BLaER1 treated with 17β-estradiol and CSF1 and Interleukin-3, amounts not matched to agents 10 nM and 100 nM (cell line): ENCODE measurements at regions not wholly inside any gene's neighbourhood (a gene's known extent, or its start where the extent isn't known, plus 50 kb on each side); places are given as distances from the start of the nearest gene placed in this dataset.
"Not testable (repeated sequence)": the region's sequence is repeated elsewhere in the genome, so short reads cannot be mapped to it uniquely, and the experiment has no call there.

ENCODE experiments used
- H3K27ac ChIP-seq, 11 experiments: shearing (Covaris generic); formaldehyde crosslinking; 2 replicates each; pipeline ENCODE4 v1.8.1; 2022
- H3K27me3 ChIP-seq, 11 experiments: shearing (Covaris generic); formaldehyde crosslinking; 2 replicates each; pipeline ENCODE4 v1.8.1; 2022
- H3K36me3 ChIP-seq, 11 experiments: shearing (Covaris generic); formaldehyde crosslinking; 2 replicates each; pipeline ENCODE4 v1.8.1; 2022
- H3K4me1 ChIP-seq, 10 experiments: shearing (Covaris generic); formaldehyde crosslinking; 2 replicates each; pipeline ENCODE4 v1.8.1; 2022
- H3K4me2 ChIP-seq, 11 experiments: shearing (Covaris generic); formaldehyde crosslinking; 2 replicates each; pipeline ENCODE4 v1.8.1; 2022
- H3K4me3 ChIP-seq, 10 experiments: shearing (Covaris generic); formaldehyde crosslinking; 2 replicates each; pipeline ENCODE4 v1.8.1; 2022
- H3K9ac ChIP-seq, 11 experiments: shearing (Covaris generic); formaldehyde crosslinking; 2 replicates each; pipeline ENCODE4 v1.8.1; 2022
- H3K9me3 ChIP-seq, 11 experiments: shearing (Covaris generic); formaldehyde crosslinking; replicated peaks in 1 of 11; 2 replicates each; pipeline ENCODE4 v1.8.1; 2022
- H4K20me1 ChIP-seq, 11 experiments: shearing (Covaris generic); formaldehyde crosslinking; 2 replicates each; pipeline ENCODE4 v1.8.1; 2022
- Cebpa-rat ChIP-seq, 11 experiments: shearing (Covaris generic); IDR thresholded peaks; 2 replicates each; pipeline ENCODE4 v1.8.1; 2022

DNA sequence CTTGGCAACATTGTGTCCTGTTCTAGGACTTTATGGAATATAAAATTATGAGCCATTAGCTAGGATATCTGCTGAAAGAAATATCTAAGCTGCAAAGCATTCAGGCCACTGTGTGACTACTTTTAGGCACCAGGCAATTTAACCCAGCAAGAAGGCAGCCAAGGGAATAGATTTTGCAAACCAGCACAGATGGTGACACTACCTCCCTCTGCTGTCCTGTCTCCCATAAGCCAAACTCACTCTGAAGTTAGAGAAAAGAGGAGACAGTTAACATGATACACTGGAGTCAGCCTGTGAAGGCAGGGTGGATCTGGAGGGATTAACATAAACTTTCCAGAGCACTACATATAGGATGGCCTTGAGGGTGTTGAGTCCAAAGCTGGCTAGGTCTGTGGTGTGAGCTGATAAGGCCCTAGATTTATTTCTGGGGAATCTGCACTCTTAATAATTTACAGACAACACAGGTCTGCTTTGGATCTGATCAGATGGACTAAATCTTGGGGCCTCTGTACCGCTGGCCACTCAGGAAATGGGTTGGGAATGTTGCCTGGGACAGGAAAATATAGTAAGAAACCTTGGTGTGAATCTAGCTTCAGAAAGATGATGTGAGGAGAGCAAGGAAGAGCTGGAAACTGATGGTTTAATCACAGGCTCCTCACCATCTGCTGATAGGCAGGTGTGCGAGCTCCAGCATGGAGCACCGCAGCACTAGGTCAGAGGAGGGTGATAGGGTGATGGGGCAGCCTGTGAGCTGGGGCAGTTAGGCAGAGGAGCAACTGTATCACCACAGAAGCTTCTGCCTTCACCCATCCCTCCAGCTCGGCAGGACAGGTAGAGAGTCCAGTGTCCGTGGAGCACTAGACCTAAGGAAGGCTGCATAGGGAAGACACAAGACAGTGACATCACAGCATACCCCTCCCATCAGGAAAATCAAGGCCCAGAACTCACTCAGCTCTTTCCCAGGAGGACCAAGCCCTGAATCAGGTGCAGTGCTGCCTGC, 229.9 kb upstream of the PRSS1 start:
- H3K4me1 ChIP-seq = peaks cover 0 to 16% (median 6%) of the 10 kb centered on the region in 10 experiments; a peak in 7 of 20 replicates
- no peak overlapping the region for H3K4me3 ChIP-seq
- no peaks in the 10 kb centered on the region for H3K9me3 ChIP-seq
- TF ChIP-seq Cebpa-rat (IDR thresholded peaks at IDR 0.05) = no peak
- H4K20me1 ChIP-seq = no peaks in the 10 kb centered on the region
- no peak overlapping the region for H3K27ac ChIP-seq
- no peaks in the 10 kb centered on the region for H3K36me3 ChIP-seq
- H3K27me3 ChIP-seq = no peaks in the 10 kb centered on the region
- no peak overlapping the region for H3K4me2 ChIP-seq
- no peak overlapping the region for H3K9ac ChIP-seq

DNA sequence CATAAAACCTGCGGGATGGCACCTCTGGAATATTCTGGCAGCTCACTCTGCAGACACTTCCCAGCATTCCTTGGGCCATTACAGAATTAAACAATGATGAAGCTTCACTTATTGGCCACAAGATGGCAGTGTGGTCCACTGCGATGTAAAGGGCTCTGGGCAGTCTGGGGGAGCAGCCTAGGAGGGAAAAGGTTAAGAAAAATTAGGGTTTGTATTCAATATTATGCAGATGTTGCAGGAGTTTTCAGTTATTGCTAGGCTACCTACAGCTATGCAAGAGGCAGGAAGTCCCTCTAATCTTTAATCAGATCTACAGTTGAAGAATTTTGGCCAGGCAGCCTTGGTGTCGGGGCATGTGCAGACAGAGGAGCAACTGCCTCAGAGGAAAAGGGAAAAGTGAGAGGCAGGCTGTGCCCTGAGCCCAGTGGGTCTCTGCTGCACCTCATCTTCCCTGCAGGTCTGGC, 233.2 kb upstream of the PRSS1 start:
- Histone ChIP-seq H3K9ac (no peak overlapping the region), H3K4me1 (peaks cover 0 to 10% (median 5%) of the 10 kb centered on the region in 10 experiments; a peak in 7 of 20 replicates), H3K27ac (no peak overlapping the region), H3K27me3 (no peaks in the 10 kb centered on the region), H3K4me3 (no peak overlapping the region), H3K4me2 (no peak overlapping the region), H4K20me1 (no peaks in the 10 kb centered on the region), H3K9me3 (no peaks in the 10 kb centered on the region), H3K36me3 (no peaks in the 10 kb centered on the region)
- TF ChIP-seq Cebpa-rat (IDR thresholded peaks at IDR 0.05) = no peak

DNA sequence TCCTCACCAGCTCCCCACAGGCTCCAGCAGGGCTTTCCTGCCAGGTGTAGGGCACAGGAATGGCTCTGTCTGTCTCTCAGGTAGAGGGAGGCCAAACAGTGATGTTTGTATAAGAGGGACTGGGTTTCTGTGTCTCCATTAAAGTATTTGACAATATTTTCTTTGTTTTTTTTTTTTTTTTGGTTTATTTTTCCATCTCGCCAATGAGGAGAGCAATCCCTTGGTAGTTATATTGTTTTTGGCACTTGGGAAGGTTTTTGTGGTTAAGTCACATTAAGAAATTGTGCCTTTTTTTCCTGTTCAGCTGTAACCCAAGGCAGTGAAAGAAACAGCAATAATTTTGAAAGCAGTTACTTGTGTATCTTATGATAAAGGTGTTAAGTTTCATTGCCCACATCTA, 234.6 kb upstream of the PRSS1 start:
- H3K27ac ChIP-seq, H3K27me3 ChIP-seq, H4K20me1 ChIP-seq, H3K9me3 ChIP-seq, H3K36me3 ChIP-seq, H3K9ac ChIP-seq, H3K4me3 ChIP-seq: not testable (repeated sequence)
- H3K4me1 ChIP-seq = peaks cover 0 to 10% (median 5%) of the 10 kb centered on the region in 10 experiments; a peak in 7 of 20 replicates
- H3K4me2 ChIP-seq = peak overlapping the region in 4 of 11 experiments; percentile 2 to 32 (median 14); a peak in 5 of 22 replicates

DNA sequence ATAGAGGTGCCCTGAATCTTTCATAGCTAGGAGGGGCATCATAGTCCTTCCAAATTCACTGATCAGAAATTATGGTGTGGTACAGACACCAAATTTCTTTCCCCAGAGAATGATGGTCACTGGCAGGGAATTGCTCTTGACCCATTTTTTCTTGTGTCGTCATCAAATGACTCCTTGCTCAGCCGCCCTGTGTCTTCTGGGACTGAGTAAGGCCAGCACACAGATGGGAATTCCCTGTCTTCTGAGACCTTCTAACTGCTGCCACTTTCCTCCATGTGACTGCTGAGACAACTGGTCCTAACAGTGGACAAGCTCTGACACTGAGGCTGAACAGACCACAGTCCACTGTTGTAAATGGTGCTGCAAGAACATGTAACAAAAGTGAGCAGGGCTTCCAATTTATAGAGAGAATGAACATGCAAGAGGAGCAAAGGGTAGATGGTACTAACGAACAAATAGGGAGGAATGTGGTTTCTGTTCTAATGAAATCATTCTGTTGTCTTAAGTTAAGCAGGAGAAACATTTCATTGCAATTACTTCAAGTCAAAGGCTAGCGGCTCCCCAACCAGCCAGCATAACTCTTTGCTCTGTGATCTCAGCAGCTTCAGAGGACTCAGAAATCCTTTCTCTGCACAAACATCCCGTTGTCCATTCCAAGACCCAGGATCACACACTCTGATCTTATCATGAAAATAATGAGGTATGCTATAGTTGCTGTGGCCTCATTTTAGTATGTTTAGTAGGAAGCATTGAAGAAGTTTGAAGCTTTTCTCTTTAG, 235.9 kb upstream of the PRSS1 start:
- Histone ChIP-seq H3K27ac (no peak overlapping the region), H3K36me3 (no peaks in the 10 kb centered on the region), H3K9me3 (no peaks in the 10 kb centered on the region), H3K4me1 (peaks cover 0 to 12% (median 5%) of the 10 kb centered on the region in 10 experiments; a peak in 8 of 20 replicates), H3K4me2 (no peak overlapping the region), H3K27me3 (no peaks in the 10 kb centered on the region), H3K9ac (no peak overlapping the region), H4K20me1 (no peaks in the 10 kb centered on the region), H3K4me3 (no peak overlapping the region)
- no peak for TF ChIP-seq Cebpa-rat (IDR thresholded peaks at IDR 0.05)

DNA sequence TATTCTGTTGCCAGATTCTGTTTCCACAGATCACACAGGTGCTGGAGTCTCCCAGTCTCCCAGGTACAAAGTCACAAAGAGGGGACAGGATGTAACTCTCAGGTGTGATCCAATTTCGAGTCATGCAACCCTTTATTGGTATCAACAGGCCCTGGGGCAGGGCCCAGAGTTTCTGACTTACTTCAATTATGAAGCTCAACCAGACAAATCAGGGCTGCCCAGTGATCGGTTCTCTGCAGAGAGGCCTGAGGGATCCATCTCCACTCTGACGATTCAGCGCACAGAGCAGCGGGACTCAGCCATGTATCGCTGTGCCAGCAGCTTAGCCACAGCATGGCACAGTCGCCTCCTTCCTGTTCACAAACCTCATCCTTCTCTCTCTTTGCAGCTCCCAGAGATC, 237.5 kb upstream of the PRSS1 start:
- H3K9me3 ChIP-seq = no peaks in the 10 kb centered on the region
- no peaks in the 10 kb centered on the region for H3K36me3 ChIP-seq
- no peak overlapping the region for H3K4me2 ChIP-seq
- no peak for TF ChIP-seq Cebpa-rat (IDR thresholded peaks at IDR 0.05)
- H3K9ac ChIP-seq = no peak overlapping the region
- H3K27ac ChIP-seq = no peak overlapping the region
- no peaks in the 10 kb centered on the region for H4K20me1 ChIP-seq
- no peak overlapping the region for H3K4me3 ChIP-seq
- H3K4me1 ChIP-seq = peaks cover 0 to 28% (median 19%) of the 10 kb centered on the region in 10 experiments; a peak in 14 of 20 replicates
- H3K27me3 ChIP-seq = no peaks in the 10 kb centered on the region

DNA sequence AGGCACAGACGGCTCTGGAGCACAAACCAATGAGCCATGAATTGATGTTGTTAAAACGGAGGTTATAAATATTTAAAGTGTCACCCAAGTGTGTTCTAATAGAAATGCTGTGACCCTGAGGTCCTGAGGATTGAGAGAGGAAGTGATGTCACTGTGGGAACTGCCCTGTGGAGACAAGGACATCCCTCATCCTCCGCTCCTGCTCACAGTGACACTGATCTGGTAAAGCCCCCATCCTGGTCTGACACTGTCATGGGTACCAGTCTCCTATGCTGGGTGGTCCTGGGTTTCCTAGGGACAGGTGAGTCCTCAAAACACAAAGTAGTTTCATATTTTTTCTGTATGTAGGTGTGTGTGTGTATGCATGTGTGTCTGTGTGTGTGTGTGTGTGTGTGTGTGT, 237.9 kb upstream of the PRSS1 start:
- no peak for TF ChIP-seq Cebpa-rat (IDR thresholded peaks at IDR 0.05)
- no peaks in the 10 kb centered on the region for H4K20me1 ChIP-seq
- no peak overlapping the region for H3K4me3 ChIP-seq
- no peak overlapping the region for H3K27ac ChIP-seq
- H3K9me3 ChIP-seq = no peaks in the 10 kb centered on the region
- no peaks in the 10 kb centered on the region for H3K36me3 ChIP-seq
- peaks cover 0 to 31% (median 21%) of the 10 kb centered on the region in 10 experiments; a peak in 14 of 20 replicates for H3K4me1 ChIP-seq
- H3K9ac ChIP-seq = no peak overlapping the region
- no peak overlapping the region for H3K4me2 ChIP-seq
- no peaks in the 10 kb centered on the region for H3K27me3 ChIP-seq

DNA sequence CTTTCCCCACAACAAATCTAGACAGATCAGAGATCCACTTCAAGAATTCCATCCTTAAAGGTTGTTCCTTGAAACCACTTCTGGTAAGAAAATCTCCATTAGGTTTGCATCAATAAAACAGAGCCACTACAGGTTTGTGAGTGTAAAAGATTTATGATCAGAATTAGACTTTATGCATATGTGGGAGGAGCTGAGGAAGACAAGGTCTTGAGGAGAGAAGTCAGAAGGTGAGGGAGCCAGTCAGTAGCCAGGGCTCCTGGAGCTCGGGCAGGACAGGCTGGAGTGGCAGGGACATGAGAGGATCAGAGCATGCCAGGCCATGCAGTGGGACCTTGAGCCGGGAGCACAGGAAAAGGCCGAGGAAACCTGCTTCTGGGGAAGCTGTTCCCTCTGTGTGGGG, 240.0 kb upstream of the PRSS1 start:
- not testable (repeated sequence) for H3K9ac ChIP-seq

DNA sequence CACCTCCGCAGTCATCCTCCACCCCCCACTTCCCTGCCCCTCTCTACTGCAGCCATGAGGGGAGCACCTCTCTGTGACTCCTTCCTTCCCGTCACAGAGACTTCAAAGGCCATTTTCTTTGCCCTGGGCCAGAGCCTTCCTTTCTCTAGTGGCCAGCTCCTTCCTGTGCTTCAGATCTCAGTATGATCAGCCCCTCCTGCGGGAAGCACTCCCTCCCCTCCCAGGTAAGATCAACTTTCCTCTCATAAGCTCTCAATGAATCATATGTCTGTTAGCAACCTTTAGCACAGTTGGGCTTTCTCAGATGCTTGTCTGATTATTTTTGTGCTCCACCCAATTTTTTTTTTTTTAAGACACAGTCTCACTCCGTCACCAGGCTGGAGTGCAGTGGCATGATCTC, 241.0 kb upstream of the PRSS1 start:
- H3K4me3 ChIP-seq = no peak overlapping the region
- H3K4me2 ChIP-seq = peak overlapping the region in 6 of 11 experiments; percentile 27 to 64 (median 55); a peak in 11 of 22 replicates
- H3K4me1 ChIP-seq = peaks cover 0 to 22% (median 16%) of the 10 kb centered on the region in 10 experiments; a peak in 14 of 20 replicates
- H3K9me3 ChIP-seq = no peaks in the 10 kb centered on the region
- no peak overlapping the region for H3K27ac ChIP-seq
- no peaks in the 10 kb centered on the region for H4K20me1 ChIP-seq
- no peaks in the 10 kb centered on the region for H3K27me3 ChIP-seq
- no peaks in the 10 kb centered on the region for H3K36me3 ChIP-seq
- no peak for TF ChIP-seq Cebpa-rat (IDR thresholded peaks at IDR 0.05)
- H3K9ac ChIP-seq = no peak overlapping the region

More for the DNA sequence above, 240.0 kb upstream of the PRSS1 start:
- not testable (repeated sequence) for H3K4me2 ChIP-seq, H3K27ac ChIP-seq, H3K9me3 ChIP-seq, H3K36me3 ChIP-seq, H3K27me3 ChIP-seq, H4K20me1 ChIP-seq, H3K4me3 ChIP-seq
- peaks cover 0 to 22% (median 16%) of the 10 kb centered on the region in 10 experiments; a peak in 14 of 20 replicates for H3K4me1 ChIP-seq

DNA sequence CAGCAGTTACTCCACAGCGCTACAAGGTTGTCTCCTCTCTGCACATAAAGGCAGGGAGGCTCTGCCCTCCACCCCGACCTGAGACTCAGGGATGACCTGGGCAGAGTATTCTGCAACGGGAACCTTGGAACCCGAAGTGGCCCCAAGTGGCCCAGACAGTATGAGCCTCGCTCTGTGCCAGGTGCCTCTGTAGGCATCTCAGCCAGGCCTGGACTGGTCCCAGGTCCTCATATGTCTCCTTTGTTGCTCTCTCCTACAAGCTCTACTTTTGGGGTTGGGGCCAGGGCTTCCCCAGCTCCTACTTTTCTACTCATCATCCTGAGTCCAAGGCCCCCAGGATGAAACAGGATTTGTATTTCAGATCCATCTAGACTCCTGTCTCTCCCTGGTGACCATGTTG, 241.5 kb upstream of the PRSS1 start:
- Histone ChIP-seq H3K27me3 (no peaks in the 10 kb centered on the region), H3K9me3 (no peaks in the 10 kb centered on the region), H3K9ac (no peak overlapping the region), H3K27ac (no peak overlapping the region), H4K20me1 (no peaks in the 10 kb centered on the region), H3K4me3 (no peak overlapping the region), H3K36me3 (no peaks in the 10 kb centered on the region), H3K4me2 (peak overlapping the region in 7 of 11 experiments; percentile 27 to 64 (median 53); a peak in 13 of 22 replicates), H3K4me1 (peaks cover 0 to 22% (median 16%) of the 10 kb centered on the region in 10 experiments; a peak in 14 of 20 replicates)
- TF ChIP-seq Cebpa-rat (IDR thresholded peaks at IDR 0.05) = no peak

DNA sequence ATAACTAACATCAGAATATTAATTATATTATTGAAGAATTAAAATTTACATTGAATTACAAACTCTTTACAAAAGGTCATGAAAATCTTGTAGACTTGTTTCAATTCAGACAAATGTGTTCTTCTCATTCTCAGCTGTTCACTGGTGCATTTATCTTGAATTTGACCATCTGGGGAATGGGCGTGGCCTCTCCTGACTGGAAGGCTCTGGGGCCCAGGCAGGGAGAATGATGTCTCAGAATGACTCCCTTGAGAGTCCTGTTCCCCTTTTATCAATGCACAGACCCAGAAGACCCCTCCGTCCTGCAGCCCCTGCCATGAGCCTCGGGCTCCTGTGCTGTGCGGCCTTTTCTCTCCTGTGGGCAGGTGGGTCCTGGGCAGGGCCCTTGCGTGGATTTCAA, 242.2 kb upstream of the PRSS1 start:
- H3K9ac ChIP-seq, H3K4me3 ChIP-seq, H3K27ac ChIP-seq, H3K36me3 ChIP-seq, H3K9me3 ChIP-seq, H3K27me3 ChIP-seq, H4K20me1 ChIP-seq: not testable (repeated sequence)
- Histone ChIP-seq H3K4me2 (peak overlapping the region in 8 of 11 experiments; percentile 5 to 64 (median 52); a peak in 14 of 22 replicates), H3K4me1 (peaks cover 0 to 22% (median 16%) of the 10 kb centered on the region in 10 experiments; a peak in 14 of 20 replicates)
